B cell (primary cell): ENCODE measurements at regions not wholly inside any gene's neighbourhood (a gene's known extent, or its start where the extent isn't known, plus 50 kb on each side); places are given as distances from the start of the nearest gene placed in this dataset.

Experiments
- CTCF ChIP-seq: fragments of 200-600 bp; IDR thresholded peaks from one replicate; pipeline ENCODE4 v1.8.0; 2022; ENCODE audit warnings: antibody characterized with exemption, mild to moderate bottlenecking
- EZH2 ChIP-seq: IDR thresholded peaks from 2 replicates; pipeline ENCODE4 v1.6.1; 2012; ENCODE audit warnings: borderline replicate concordance, low read depth, mild to moderate bottlenecking, moderate library complexity, low read length; ENCODE audit not compliant: insufficient read depth, poor library complexity, severe bottlenecking

- TF ChIP-seq CTCF: no peak
- no peak for TF ChIP-seq EZH2
Measured at GRCh38 chr2:234669001-234669400, 172.1 kb upstream of the ARL4C start.
